Astrocyte (in vitro differentiated cells and primary cell): ENCODE measurements at regions not wholly inside any gene's neighbourhood (a gene's known extent, or its start where the extent isn't known, plus 50 kb on each side); places are given as distances from the start of the nearest gene placed in this dataset.
"Not testable (repeated sequence)": the region's sequence is repeated elsewhere in the genome, so short reads cannot be mapped to it uniquely, and the experiment has no call there.

ENCODE experiments used
- DNase-seq: peaks from one replicate; pipeline ENCODE4 v3.0.0-alpha.2; 2010; ENCODE audit warnings: low read depth
- FAIRE-seq: peaks from 2 replicates; lab custom pipeline; 2011; peaks lifted over from hg19 to GRCh38; lab: Jason Lieb, UNC
- H2AFZ ChIP-seq: 2 replicates; pipeline ENCODE4 v1.6.0; 2012; ENCODE audit warnings: low read depth, low read length, inconsistent platforms
- H3K27ac ChIP-seq: 2 replicates; pipeline ENCODE4 v1.5.1; 2011; ENCODE audit warnings: low read depth, low read length, inconsistent platforms
- H3K27me3 ChIP-seq: 2 replicates; pipeline ENCODE4 v1.6.0; 2011; ENCODE audit warnings: low read length, inconsistent platforms; ENCODE audit not compliant: insufficient read depth
- H3K36me3 ChIP-seq: 2 replicates; pipeline ENCODE4 v1.5.1; 2011; ENCODE audit warnings: low read length, inconsistent platforms; ENCODE audit not compliant: insufficient read depth
- H3K4me1 ChIP-seq: 2 replicates; pipeline ENCODE4 v1.5.1; 2011; ENCODE audit warnings: low read length, inconsistent platforms; ENCODE audit not compliant: insufficient read depth
- H3K4me2 ChIP-seq: 2 replicates; pipeline ENCODE4 v1.6.0; 2012; ENCODE audit warnings: low read length, inconsistent platforms
- H3K4me3 ChIP-seq: 2 replicates; pipeline ENCODE4 v1.5.1; 2011; ENCODE audit warnings: low read depth, mild to moderate bottlenecking, low read length, inconsistent platforms; ENCODE audit not compliant: insufficient read depth
- H3K79me2 ChIP-seq: 2 replicates; pipeline ENCODE4 v1.6.0; 2012; ENCODE audit warnings: mild to moderate bottlenecking, low read length, inconsistent platforms; ENCODE audit not compliant: insufficient read depth
- H3K9ac ChIP-seq: 2 replicates; pipeline ENCODE4 v1.6.0; 2012; ENCODE audit warnings: mild to moderate bottlenecking, low read length, inconsistent platforms
- H3K9me3 ChIP-seq: 2 replicates; pipeline ENCODE4 v1.5.1; 2012; ENCODE audit warnings: low read depth, mild to moderate bottlenecking, low read length, inconsistent platforms; ENCODE audit not compliant: insufficient read depth
- H4K20me1 ChIP-seq: 2 replicates; pipeline ENCODE4 v1.6.0; 2012; ENCODE audit warnings: low read length, inconsistent platforms; ENCODE audit not compliant: insufficient read depth
- H3K27ac Mint-ChIP-seq: one replicate; pipeline ENCODE4 v1.8.0; 2021; ENCODE audit warnings: mild to moderate bottlenecking, mixed read lengths; ENCODE audit not compliant: unreplicated experiment
- H3K27me3 Mint-ChIP-seq: one replicate; pipeline ENCODE4 v1.8.0; 2021; ENCODE audit warnings: low read depth, mixed read lengths; ENCODE audit not compliant: unreplicated experiment
- H3K36me3 Mint-ChIP-seq: one replicate; pipeline ENCODE4 v1.8.0; 2021; ENCODE audit warnings: low read depth, mixed read lengths; ENCODE audit not compliant: unreplicated experiment
- H3K4me1 Mint-ChIP-seq: one replicate; pipeline ENCODE4 v1.8.0; 2021; ENCODE audit warnings: low read depth, mixed read lengths; ENCODE audit not compliant: unreplicated experiment
- H3K4me3 Mint-ChIP-seq: one replicate; pipeline ENCODE4 v1.8.0; 2021; ENCODE audit warnings: mild to moderate bottlenecking, moderate library complexity, mixed read lengths; ENCODE audit not compliant: unreplicated experiment
- H3K9me3 Mint-ChIP-seq: one replicate; pipeline ENCODE4 v1.8.0; 2021; ENCODE audit warnings: mild to moderate bottlenecking, mixed read lengths; ENCODE audit not compliant: unreplicated experiment
- EZH2 ChIP-seq: IDR thresholded peaks from 2 replicates; pipeline ENCODE4 v1.6.1; 2012; ENCODE audit warnings: mild to moderate bottlenecking, low read length, inconsistent platforms; ENCODE audit not compliant: insufficient read depth
- TF ChIP-seq, protein P1 (sequence below): IDR thresholded peaks from 2 replicates; pipeline ENCODE4 v1.5.1; 2011; ENCODE audit warnings: low read depth, mild to moderate bottlenecking, inconsistent platforms, low read length, moderate library complexity; ENCODE audit not compliant: insufficient read depth

- no peaks in the 10 kb centered on the region for H3K79me2 ChIP-seq
- H3K9me3 Mint-ChIP-seq = peaks cover 3% of the 10 kb centered on the region
- no peak for FAIRE-seq
- no peaks in the 10 kb centered on the region for H3K27me3 ChIP-seq
- no peak overlapping the region for H3K4me3 Mint-ChIP-seq
- no peak for TF ChIP-seq EZH2
- TF ChIP-seq, protein P1, sequence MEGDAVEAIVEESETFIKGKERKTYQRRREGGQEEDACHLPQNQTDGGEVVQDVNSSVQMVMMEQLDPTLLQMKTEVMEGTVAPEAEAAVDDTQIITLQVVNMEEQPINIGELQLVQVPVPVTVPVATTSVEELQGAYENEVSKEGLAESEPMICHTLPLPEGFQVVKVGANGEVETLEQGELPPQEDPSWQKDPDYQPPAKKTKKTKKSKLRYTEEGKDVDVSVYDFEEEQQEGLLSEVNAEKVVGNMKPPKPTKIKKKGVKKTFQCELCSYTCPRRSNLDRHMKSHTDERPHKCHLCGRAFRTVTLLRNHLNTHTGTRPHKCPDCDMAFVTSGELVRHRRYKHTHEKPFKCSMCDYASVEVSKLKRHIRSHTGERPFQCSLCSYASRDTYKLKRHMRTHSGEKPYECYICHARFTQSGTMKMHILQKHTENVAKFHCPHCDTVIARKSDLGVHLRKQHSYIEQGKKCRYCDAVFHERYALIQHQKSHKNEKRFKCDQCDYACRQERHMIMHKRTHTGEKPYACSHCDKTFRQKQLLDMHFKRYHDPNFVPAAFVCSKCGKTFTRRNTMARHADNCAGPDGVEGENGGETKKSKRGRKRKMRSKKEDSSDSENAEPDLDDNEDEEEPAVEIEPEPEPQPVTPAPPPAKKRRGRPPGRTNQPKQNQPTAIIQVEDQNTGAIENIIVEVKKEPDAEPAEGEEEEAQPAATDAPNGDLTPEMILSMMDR = no peak
- no peaks in the 10 kb centered on the region for H3K4me1 ChIP-seq
- H3K36me3 ChIP-seq = no peaks in the 10 kb centered on the region
- no peak overlapping the region for H3K27ac Mint-ChIP-seq
- H3K4me3 ChIP-seq = no peak overlapping the region
- no peak overlapping the region for H2AFZ ChIP-seq
- H3K4me2 ChIP-seq = no peak overlapping the region
- no peaks in the 10 kb centered on the region for H3K9me3 ChIP-seq
- H3K9ac ChIP-seq = no peak overlapping the region
- no peaks in the 10 kb centered on the region for H3K4me1 Mint-ChIP-seq
- DNase-seq = no peak
- H4K20me1 ChIP-seq = no peaks in the 10 kb centered on the region
- H3K27me3 Mint-ChIP-seq = peaks cover 55% of the 10 kb centered on the region
- no peaks in the 10 kb centered on the region for H3K36me3 Mint-ChIP-seq
- H3K27ac ChIP-seq = no peak overlapping the region
These were observed 111.6 kb upstream of the ZC3H12A start for GRCh38 chr1:37362594-37363385.

DNA sequence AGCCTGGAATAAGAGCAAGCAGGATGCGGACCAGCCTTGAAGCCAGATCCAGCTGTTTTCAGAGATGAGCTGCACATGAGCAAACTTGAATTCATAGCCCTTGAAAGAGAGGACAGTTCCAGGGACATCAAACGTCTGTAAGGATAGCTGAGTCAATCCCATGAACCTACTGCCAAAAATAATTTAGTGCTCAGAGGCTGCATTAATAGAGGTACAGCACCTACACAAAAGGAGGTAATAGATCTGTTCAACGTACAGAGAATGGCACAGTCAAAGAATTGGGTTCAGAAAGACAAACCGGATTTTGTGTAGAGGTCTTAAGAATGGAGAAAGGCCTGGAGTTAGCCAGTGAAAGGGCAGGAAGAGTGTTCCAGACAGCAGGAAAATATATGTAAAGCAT is 110.8 kb upstream of the ZC3H12A start:
- Mint-ChIP-seq H3K27ac (no peak overlapping the region), H3K9me3 (peaks cover 3% of the 10 kb centered on the region), H3K27me3 (peaks cover 49% of the 10 kb centered on the region), H3K4me1 (no peaks in the 10 kb centered on the region), H3K4me3 (no peak overlapping the region), H3K36me3 (no peaks in the 10 kb centered on the region)
- FAIRE-seq (no peak), DNase-seq (no peak)
- H3K4me2 ChIP-seq = no peak overlapping the region
- H3K36me3 ChIP-seq = no peaks in the 10 kb centered on the region
- no peak overlapping the region for H3K4me3 ChIP-seq
- no peaks in the 10 kb centered on the region for H3K4me1 ChIP-seq
- no peaks in the 10 kb centered on the region for H3K79me2 ChIP-seq
- no peaks in the 10 kb centered on the region for H4K20me1 ChIP-seq
- no peaks in the 10 kb centered on the region for H3K27me3 ChIP-seq
- no peak overlapping the region for H2AFZ ChIP-seq
- no peak overlapping the region for H3K27ac ChIP-seq
- H3K9me3 ChIP-seq = no peaks in the 10 kb centered on the region
- TF ChIP-seq EZH2 = no peak
- TF ChIP-seq, protein P1 = no peak
- no peak overlapping the region for H3K9ac ChIP-seq

- not testable (repeated sequence) for FAIRE-seq, H3K27ac Mint-ChIP-seq
These were observed 105.6 kb upstream of the ZC3H12A start for GRCh38 chr1:37368665-37369315.

More at GRCh38 chr1:37368665-37369315, 105.6 kb upstream of the ZC3H12A start:
- not testable (repeated sequence) for H3K36me3 Mint-ChIP-seq, DNase-seq, H2AFZ ChIP-seq, H3K9ac ChIP-seq, H3K79me2 ChIP-seq, H3K4me1 Mint-ChIP-seq, H3K4me1 ChIP-seq, H3K4me2 ChIP-seq, H3K27me3 ChIP-seq, H3K9me3 Mint-ChIP-seq, H3K4me3 Mint-ChIP-seq, H3K4me3 ChIP-seq, H4K20me1 ChIP-seq, H3K9me3 ChIP-seq, H3K36me3 ChIP-seq, H3K27ac ChIP-seq
- H3K27me3 Mint-ChIP-seq = peaks cover 37% of the 10 kb centered on the region
